Loucy (cell line): ENCODE measurements at regions not wholly inside any gene's neighbourhood (a gene's known extent, or its start where the extent isn't known, plus 50 kb on each side); places are given as distances from the start of the nearest gene placed in this dataset.

Experiments
- H2AFZ ChIP-seq: fragments of 200-600 bp; sonication (generic); 2 replicates; pipeline ENCODE4 v1.6.0; 2016; ENCODE audit warnings: antibody characterized with exemption, mild to moderate bottlenecking, low read length, moderate library complexity
- H3F3A ChIP-seq: fragments of 200-600 bp; 2 replicates; pipeline ENCODE4 v1.6.0; 2016; ENCODE audit warnings: antibody characterized with exemption, low read depth, mild to moderate bottlenecking
- H3K27me3 ChIP-seq: fragments of 200-600 bp; sonication (generic); 2 replicates; pipeline ENCODE4 v1.6.1; 2014; ENCODE audit warnings: low read length, mild to moderate bottlenecking; ENCODE audit not compliant: insufficient read depth, poor library complexity, severe bottlenecking
- H3K36me3 ChIP-seq: fragments of 200-600 bp; sonication (generic); 2 replicates; pipeline ENCODE4 v1.6.1; 2016; ENCODE audit warnings: low read length; ENCODE audit not compliant: insufficient read depth
- H3K4me1 ChIP-seq: fragments of 200-600 bp; sonication (generic); 2 replicates; pipeline ENCODE4 v1.5.1; 2014; ENCODE audit warnings: low read length, mild to moderate bottlenecking; ENCODE audit not compliant: insufficient read depth, poor library complexity, severe bottlenecking
- H3K4me2 ChIP-seq: fragments of 200-600 bp; sonication (generic); 2 replicates; pipeline ENCODE4 v1.6.0; 2014; ENCODE audit warnings: antibody characterized with exemption, low read length, low read depth, mild to moderate bottlenecking; ENCODE audit not compliant: poor library complexity, severe bottlenecking
- H3K4me3 ChIP-seq: fragments of 200-600 bp; sonication (generic); 2 replicates; pipeline ENCODE4 v1.5.1; 2014; ENCODE audit warnings: low read length, mild to moderate bottlenecking, mixed read lengths; ENCODE audit not compliant: poor library complexity, severe bottlenecking
- H3K79me2 ChIP-seq: fragments of 200-600 bp; sonication (generic); 2 replicates; pipeline ENCODE4 v1.6.1; 2014; ENCODE audit warnings: low read length; ENCODE audit not compliant: insufficient read depth
- H3K9ac ChIP-seq: fragments of 200-600 bp; sonication (generic); 2 replicates; pipeline ENCODE4 v1.6.0; 2014; ENCODE audit warnings: mild to moderate bottlenecking, low read depth, low read length, moderate library complexity; ENCODE audit not compliant: poor library complexity, severe bottlenecking
- H3K9me2 ChIP-seq: fragments of 200-600 bp; sonication (generic); replicated peaks from 2 replicates; pipeline ENCODE4 v1.6.1; 2016; ENCODE audit warnings: low read depth, low read length, mixed read lengths
- H3K9me3 ChIP-seq: fragments of 200-600 bp; sonication (generic); 2 replicates; pipeline ENCODE4 v1.6.1; 2014; ENCODE audit warnings: mild to moderate bottlenecking, antibody characterized with exemption, low read length, low read depth; ENCODE audit not compliant: insufficient read depth
- H4K20me1 ChIP-seq: fragments of 200-600 bp; sonication (generic); 2 replicates; pipeline ENCODE4 v1.6.0; 2014; ENCODE audit warnings: antibody characterized with exemption, low read length, mild to moderate bottlenecking; ENCODE audit not compliant: insufficient read depth, poor library complexity, severe bottlenecking
- CTCF ChIP-seq: fragments of 200-600 bp; sonication (generic); conservative IDR thresholded peaks from 2 replicates; pipeline ENCODE4 v1.5.1; 2014; ENCODE audit warnings: mild to moderate bottlenecking, antibody characterized with exemption, low read length
- EZH2phosphoT487 ChIP-seq: fragments of 200-600 bp; IDR thresholded peaks from 2 replicates; pipeline ENCODE4 v1.6.1; 2018; ENCODE audit warnings: antibody characterized with exemption, mild to moderate bottlenecking, moderate library complexity, borderline replicate concordance

DNA sequence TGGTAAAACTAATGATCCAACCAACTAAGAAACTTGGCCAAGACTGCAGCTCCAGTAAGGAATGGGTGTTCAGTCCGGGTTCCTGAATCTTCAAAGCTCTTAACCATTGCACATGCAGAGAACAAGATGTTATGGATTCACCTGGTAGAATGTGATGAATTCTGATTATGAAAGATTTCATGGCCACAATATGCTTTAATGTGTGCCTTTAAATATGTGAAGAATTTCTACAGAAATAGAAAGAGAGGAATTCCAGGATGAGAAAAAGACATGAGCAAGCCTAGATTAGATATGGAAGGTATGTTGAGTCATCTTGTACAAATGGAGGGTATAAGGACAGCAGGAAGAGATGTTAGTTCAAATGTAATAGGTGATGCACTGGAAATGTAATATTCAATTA, 472.2 kb upstream of the TENM3 start:
- no peaks in the 10 kb centered on the region for H3F3A ChIP-seq
- H3K9me3 ChIP-seq, result no peaks in the 10 kb centered on the region
- H3K27me3 ChIP-seq, result no peaks in the 10 kb centered on the region
- H3K9ac ChIP-seq, result no peak overlapping the region
- H4K20me1 ChIP-seq, result no peaks in the 10 kb centered on the region
- no peaks in the 10 kb centered on the region for H3K4me1 ChIP-seq
- H3K79me2 ChIP-seq, result no peaks in the 10 kb centered on the region
- H3K4me2 ChIP-seq, result no peak overlapping the region
- H3K36me3 ChIP-seq, result no peaks in the 10 kb centered on the region
- H3K9me2 ChIP-seq, result no peaks in the 10 kb centered on the region
- no peak overlapping the region for H2AFZ ChIP-seq
- no peak overlapping the region for H3K4me3 ChIP-seq
- TF ChIP-seq CTCF, result no peak
- TF ChIP-seq EZH2phosphoT487, result no peak

DNA sequence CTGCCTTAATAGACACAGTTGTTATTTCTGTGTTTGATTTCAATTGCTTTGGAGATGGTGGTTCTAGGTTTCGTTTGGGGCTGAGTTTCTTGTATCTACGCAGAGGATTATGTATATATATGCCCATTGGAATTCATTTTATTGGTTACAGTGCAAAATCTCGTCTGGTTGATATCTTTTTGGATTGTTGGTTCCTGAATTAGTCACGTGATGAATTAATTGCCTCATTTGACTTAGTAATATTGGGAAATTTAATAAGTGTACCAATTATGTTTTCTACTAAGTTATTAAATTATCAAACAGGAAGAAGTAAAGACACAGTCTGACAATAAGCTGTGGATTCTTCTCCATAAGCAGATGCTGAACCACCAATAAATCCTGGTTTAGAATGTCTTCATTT, 467.9 kb upstream of the TENM3 start:
- H3K79me2 ChIP-seq, result no peaks in the 10 kb centered on the region

DNA sequence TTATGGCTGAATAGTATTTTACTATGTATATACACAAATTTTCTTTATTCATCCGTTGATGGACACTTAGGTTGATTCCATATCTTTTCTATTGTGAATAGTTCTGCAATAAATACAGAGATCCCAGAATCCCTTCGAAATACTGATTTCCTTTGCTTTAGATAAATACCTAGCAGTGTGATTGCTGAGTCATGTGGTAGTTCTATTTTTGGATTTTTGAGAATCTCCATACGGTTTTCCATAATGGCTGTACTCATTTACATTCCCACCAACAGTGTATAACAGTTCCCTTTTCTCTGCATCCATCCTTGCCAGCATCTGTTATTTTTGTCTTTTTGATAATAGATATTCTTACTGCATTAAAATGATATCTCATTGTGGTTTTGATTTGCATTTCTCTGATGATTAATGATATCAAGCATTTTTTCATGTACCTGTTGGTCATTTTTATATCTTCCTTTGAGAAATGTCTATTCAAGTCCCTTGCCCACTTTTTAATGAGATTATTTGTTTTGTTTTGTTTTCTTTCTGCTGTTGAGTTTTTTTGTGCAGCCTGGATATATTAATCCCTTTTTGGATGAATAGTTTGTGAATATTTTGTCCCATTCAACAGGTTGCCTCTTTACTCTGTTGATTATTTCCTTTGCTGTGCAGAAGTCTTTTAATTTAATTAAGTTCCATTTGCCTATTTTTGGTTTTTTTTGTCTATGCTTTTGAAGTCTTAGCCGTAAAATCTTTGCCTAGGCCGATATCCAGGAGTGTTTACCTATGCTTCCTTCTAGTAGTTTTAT, 466.7 kb upstream of the TENM3 start:
- no peaks in the 10 kb centered on the region for H3K9me3 ChIP-seq
- no peaks in the 10 kb centered on the region for H3K36me3 ChIP-seq
- H2AFZ ChIP-seq, result no peak overlapping the region
- no peak for TF ChIP-seq EZH2phosphoT487
- no peak for TF ChIP-seq CTCF
- H3K4me3 ChIP-seq, result no peak overlapping the region
- no peaks in the 10 kb centered on the region for H3K27me3 ChIP-seq
- H3K4me1 ChIP-seq, result no peaks in the 10 kb centered on the region
- no peak overlapping the region for H3K4me2 ChIP-seq
- no peaks in the 10 kb centered on the region for H3K9me2 ChIP-seq
- H3K9ac ChIP-seq, result no peak overlapping the region
- no peaks in the 10 kb centered on the region for H3K79me2 ChIP-seq
- no peaks in the 10 kb centered on the region for H3F3A ChIP-seq
- H4K20me1 ChIP-seq, result no peaks in the 10 kb centered on the region

More for the DNA sequence above, 467.9 kb upstream of the TENM3 start:
- Histone ChIP-seq H3K27me3 (no peaks in the 10 kb centered on the region), H3K4me1 (no peaks in the 10 kb centered on the region), H3K4me2 (no peak overlapping the region), H3K9ac (no peak overlapping the region), H3K9me2 (no peaks in the 10 kb centered on the region), H3K4me3 (no peak overlapping the region), H3K9me3 (no peaks in the 10 kb centered on the region), H2AFZ (no peak overlapping the region), H3F3A (no peaks in the 10 kb centered on the region), H4K20me1 (no peaks in the 10 kb centered on the region), H3K36me3 (no peaks in the 10 kb centered on the region)
- TF ChIP-seq EZH2phosphoT487 (no peak), CTCF (no peak)
